ENCODE measurements at regions not wholly inside any gene's neighbourhood (a gene's known extent, or its start where the extent isn't known, plus 50 kb on each side); places are given as distances from the start of the nearest gene placed in this dataset.

- TF ChIP-seq, protein P1, sequence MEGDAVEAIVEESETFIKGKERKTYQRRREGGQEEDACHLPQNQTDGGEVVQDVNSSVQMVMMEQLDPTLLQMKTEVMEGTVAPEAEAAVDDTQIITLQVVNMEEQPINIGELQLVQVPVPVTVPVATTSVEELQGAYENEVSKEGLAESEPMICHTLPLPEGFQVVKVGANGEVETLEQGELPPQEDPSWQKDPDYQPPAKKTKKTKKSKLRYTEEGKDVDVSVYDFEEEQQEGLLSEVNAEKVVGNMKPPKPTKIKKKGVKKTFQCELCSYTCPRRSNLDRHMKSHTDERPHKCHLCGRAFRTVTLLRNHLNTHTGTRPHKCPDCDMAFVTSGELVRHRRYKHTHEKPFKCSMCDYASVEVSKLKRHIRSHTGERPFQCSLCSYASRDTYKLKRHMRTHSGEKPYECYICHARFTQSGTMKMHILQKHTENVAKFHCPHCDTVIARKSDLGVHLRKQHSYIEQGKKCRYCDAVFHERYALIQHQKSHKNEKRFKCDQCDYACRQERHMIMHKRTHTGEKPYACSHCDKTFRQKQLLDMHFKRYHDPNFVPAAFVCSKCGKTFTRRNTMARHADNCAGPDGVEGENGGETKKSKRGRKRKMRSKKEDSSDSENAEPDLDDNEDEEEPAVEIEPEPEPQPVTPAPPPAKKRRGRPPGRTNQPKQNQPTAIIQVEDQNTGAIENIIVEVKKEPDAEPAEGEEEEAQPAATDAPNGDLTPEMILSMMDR (optimal IDR thresholded peaks at IDR 0.05 in 1 of 3, IDR thresholded peaks at IDR 0.05 in 1 of 3, conservative IDR thresholded peaks at IDR 0.05 in 1 of 3; ENCODE audit: extremely low read depth in 1 of 3, insufficient read depth in 2 of 3, low read length in 3 of 3), result no peak
- TF ChIP-seq EZH2 (IDR thresholded peaks at IDR 0.05; ENCODE audit: low read length), result no peak
Measured at GRCh38 chr9:108441726-108442125, 414.1 kb downstream of the ACTL7B start.

Data from keratinocyte (primary cell).